ENCODE measurements at regions not wholly inside any gene's neighbourhood (a gene's known extent, or its start where the extent isn't known, plus 50 kb on each side); places are given as distances from the start of the nearest gene placed in this dataset.

DNA sequence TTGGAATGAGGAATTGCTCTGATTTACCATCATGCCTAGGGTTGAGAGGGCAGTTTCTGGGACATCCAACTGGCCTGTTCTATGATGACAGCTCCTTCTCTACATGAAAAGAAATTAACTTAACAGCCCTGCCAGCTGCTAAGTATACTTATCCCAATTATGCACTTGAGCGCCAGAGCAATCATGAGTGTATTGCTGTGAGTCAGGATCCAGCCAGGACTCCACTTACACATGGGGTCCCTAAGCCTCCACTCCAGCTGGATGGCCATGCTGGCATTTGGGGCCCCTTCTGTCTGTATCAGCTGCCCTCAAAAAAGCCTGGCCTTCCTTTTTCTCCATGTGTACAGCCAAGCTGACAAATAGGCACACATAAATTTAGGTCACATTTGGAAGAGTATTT is 481.9 kb downstream of the TMX3 start:
- no peak for TF ChIP-seq CTCF (IDR thresholded peaks at IDR 0.05; ENCODE audit: low read depth, low read length, missing control alignments)
- H3K4me3 ChIP-seq (replicated peaks; ENCODE audit: low read depth, low read length): no peak overlapping the region
- no peak for DNase-seq (ENCODE audit: extremely low read depth, low read depth)

DNA sequence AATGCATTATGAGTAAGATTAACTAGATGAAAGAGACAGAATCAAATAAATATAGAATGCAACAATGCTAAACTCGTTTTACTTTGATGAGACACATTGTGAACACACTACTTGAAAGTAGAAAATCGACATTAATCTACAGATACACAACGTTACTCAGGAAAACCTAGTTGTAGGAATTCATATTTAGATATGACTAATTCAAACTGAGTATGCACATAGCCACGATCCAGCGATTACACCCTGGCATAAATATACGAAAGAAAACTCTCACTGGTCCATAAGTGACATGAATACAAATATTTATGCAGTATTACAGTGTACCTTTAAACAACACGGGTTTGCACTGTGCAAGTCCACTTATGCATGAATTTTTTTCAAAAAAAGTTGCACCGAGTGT is 485.6 kb downstream of the TMX3 start:
- H3K4me3 ChIP-seq (replicated peaks; ENCODE audit: low read depth, low read length): no peak overlapping the region
- DNase-seq (ENCODE audit: extremely low read depth, low read depth): no peak
- no peak for TF ChIP-seq CTCF (IDR thresholded peaks at IDR 0.05; ENCODE audit: low read depth, low read length, missing control alignments)

- DNase-seq (ENCODE audit: extremely low read depth, low read depth): no peak
- TF ChIP-seq CTCF (IDR thresholded peaks at IDR 0.05; ENCODE audit: low read depth, low read length, missing control alignments): no peak
- H3K4me3 ChIP-seq (replicated peaks; ENCODE audit: low read depth, low read length): no peak overlapping the region
These were observed 493.7 kb downstream of the TMX3 start for GRCh38 chr18:68221111-68221724.

GRCh38 chr18:68220458-68220857 is 494.4 kb downstream of the TMX3 start:
- no peak for DNase-seq (ENCODE audit: extremely low read depth, low read depth)
- no peak overlapping the region for H3K4me3 ChIP-seq (replicated peaks; ENCODE audit: low read depth, low read length)
- TF ChIP-seq CTCF (IDR thresholded peaks at IDR 0.05; ENCODE audit: low read depth, low read length, missing control alignments): no peak

GRCh38 chr18:68219872-68220271 is 495.0 kb downstream of the TMX3 start:
- no peak overlapping the region for H3K4me3 ChIP-seq (replicated peaks; ENCODE audit: low read depth, low read length)
- no peak for TF ChIP-seq CTCF (IDR thresholded peaks at IDR 0.05; ENCODE audit: low read depth, low read length, missing control alignments)
- DNase-seq (ENCODE audit: extremely low read depth, low read depth): no peak

- no peak for DNase-seq (ENCODE audit: extremely low read depth, low read depth)
- H3K4me3 ChIP-seq (replicated peaks; ENCODE audit: low read depth, low read length): no peak overlapping the region
- TF ChIP-seq CTCF (IDR thresholded peaks at IDR 0.05; ENCODE audit: low read depth, low read length, missing control alignments): no peak
These were observed 495.6 kb downstream of the TMX3 start for GRCh38 chr18:68219274-68219673.

GRCh38 chr18:68215931-68216330 is 499.0 kb downstream of the TMX3 start:
- TF ChIP-seq CTCF (IDR thresholded peaks at IDR 0.05; ENCODE audit: low read depth, low read length, missing control alignments): no peak
- no peak overlapping the region for H3K4me3 ChIP-seq (replicated peaks; ENCODE audit: low read depth, low read length)
- no peak for DNase-seq (ENCODE audit: extremely low read depth, low read depth)
